ENCODE measurements at regions not wholly inside any gene's neighbourhood (a gene's known extent, or its start where the extent isn't known, plus 50 kb on each side); places are given as distances from the start of the nearest gene placed in this dataset.
"Not testable (repeated sequence)": the region's sequence is repeated elsewhere in the genome, so short reads cannot be mapped to it uniquely, and the experiment has no call there.

DNA sequence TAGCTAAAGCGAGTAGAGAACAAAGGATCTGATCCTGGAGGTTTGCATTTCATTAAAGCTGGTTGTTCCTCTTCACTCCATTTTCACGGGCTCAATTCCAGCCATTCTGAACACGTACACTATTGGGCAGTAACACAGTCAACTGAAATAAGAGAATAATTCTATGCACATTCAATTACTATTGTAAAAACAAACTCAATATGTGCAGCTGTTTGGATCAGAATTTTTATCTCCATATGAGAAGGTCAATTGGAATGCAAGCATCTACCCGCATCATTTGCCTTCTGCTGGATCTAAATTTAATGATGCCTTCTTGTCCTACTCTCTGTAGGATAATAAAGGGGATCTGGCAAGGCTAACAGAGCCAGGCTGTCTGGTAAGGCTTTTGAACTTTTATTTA is 562.8 kb upstream of the CCDC179 start:
- Histone ChIP-seq H3K4me1 (ENCODE audit: control insufficient read depth, insufficient read depth, low read length) (no peaks in the 10 kb centered on the region), H3K4me3 (ENCODE audit: low read length) (no peak overlapping the region), H3K36me3 (ENCODE audit: control insufficient read depth, insufficient read depth, low read length, severe bottlenecking) (no peaks in the 10 kb centered on the region), H3K9me3 (ENCODE audit: control insufficient read depth, low read length) (no peaks in the 10 kb centered on the region), H3K27me3 (replicated peaks; ENCODE audit: control insufficient read depth, insufficient read depth, low read length) (no peaks in the 10 kb centered on the region), H3K9ac (ENCODE audit: low read length) (no peak overlapping the region)
- peak; percentile 66 for DNase-seq (ENCODE audit: low read depth)

DNA sequence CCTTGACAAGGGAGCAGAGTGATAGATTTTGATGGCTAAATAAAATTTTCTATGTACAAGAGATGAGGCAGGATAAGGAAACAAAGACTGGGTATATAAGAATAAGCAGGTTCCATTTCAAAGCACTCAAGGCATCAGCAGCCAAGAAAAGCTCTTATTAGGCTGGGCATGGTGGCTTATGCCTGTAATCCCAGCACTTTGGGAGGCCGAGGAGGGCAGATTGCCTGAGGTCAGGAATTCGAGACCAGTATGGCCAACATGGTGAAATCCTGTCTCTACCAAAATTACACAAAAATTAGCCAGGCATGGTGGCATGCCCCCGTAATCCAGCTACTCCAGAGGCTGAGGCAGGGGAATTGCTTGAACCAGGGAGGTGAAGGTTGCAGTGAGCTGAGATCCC is 563.4 kb upstream of the CCDC179 start:
- DNase-seq (ENCODE audit: low read depth) = no peak
- Histone ChIP-seq H3K4me1 (ENCODE audit: control insufficient read depth, insufficient read depth, low read length) (no peaks in the 10 kb centered on the region), H3K9me3 (ENCODE audit: control insufficient read depth, low read length) (no peaks in the 10 kb centered on the region), H3K4me3 (ENCODE audit: low read length) (no peak overlapping the region), H3K27me3 (replicated peaks; ENCODE audit: control insufficient read depth, insufficient read depth, low read length) (no peaks in the 10 kb centered on the region), H3K9ac (ENCODE audit: low read length) (no peak overlapping the region), H3K36me3 (ENCODE audit: control insufficient read depth, insufficient read depth, low read length, severe bottlenecking) (no peaks in the 10 kb centered on the region)

DNA sequence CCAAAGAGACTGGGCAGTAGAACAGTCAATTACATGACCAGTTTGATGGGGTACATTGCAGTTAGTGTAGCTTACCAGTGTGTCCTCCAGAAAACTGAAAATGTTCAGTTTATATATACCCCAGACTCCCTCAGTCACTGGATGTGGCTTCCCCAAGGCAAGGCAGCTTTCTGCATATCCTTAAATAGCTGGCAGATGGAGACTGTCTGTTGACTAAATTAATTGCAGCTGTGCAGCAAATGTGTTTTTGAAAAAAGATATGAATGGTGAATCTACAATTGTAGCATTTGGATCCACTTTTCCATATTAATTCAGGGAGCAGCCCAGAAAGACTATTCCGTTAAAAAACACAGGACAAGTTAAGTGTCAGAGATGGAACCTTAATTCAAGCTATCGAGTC is 565.1 kb upstream of the CCDC179 start:
- no peak overlapping the region for H3K4me3 ChIP-seq (ENCODE audit: low read length)
- no peaks in the 10 kb centered on the region for H3K27me3 ChIP-seq (replicated peaks; ENCODE audit: control insufficient read depth, insufficient read depth, low read length)
- no peak overlapping the region for H3K9ac ChIP-seq (ENCODE audit: low read length)
- peak; percentile 76 for DNase-seq (ENCODE audit: low read depth)
- no peaks in the 10 kb centered on the region for H3K36me3 ChIP-seq (ENCODE audit: control insufficient read depth, insufficient read depth, low read length, severe bottlenecking)
- no peaks in the 10 kb centered on the region for H3K4me1 ChIP-seq (ENCODE audit: control insufficient read depth, insufficient read depth, low read length)
- H3K9me3 ChIP-seq (ENCODE audit: control insufficient read depth, low read length) = no peaks in the 10 kb centered on the region

DNA sequence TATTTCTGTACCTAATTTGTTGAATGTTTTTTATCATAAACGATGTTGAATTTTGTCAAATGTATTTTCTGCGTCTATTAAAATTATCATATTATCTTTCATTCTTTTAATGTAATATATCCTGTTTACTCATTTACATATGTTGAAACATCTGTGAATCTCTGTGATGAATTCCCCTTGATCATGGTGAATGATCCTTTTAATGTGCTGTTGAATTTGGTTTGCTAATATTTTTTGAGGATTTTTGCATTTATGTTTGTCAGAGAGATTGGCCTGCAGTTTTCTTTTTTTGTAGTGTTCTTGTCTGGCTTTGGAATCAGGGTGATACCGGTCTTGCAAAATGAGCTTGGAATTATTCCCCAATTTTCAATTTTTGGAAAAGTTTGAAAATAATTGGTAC is 569.3 kb upstream of the CCDC179 start:
- Histone ChIP-seq H3K36me3 (ENCODE audit: control insufficient read depth, insufficient read depth, low read length, severe bottlenecking) (no peaks in the 10 kb centered on the region), H3K9me3 (ENCODE audit: control insufficient read depth, low read length) (no peaks in the 10 kb centered on the region), H3K4me1 (ENCODE audit: control insufficient read depth, insufficient read depth, low read length) (no peaks in the 10 kb centered on the region), H3K4me3 (ENCODE audit: low read length) (no peak overlapping the region), H3K9ac (ENCODE audit: low read length) (no peak overlapping the region), H3K27me3 (replicated peaks; ENCODE audit: control insufficient read depth, insufficient read depth, low read length) (no peaks in the 10 kb centered on the region)
- DNase-seq (ENCODE audit: low read depth) = no peak

DNA sequence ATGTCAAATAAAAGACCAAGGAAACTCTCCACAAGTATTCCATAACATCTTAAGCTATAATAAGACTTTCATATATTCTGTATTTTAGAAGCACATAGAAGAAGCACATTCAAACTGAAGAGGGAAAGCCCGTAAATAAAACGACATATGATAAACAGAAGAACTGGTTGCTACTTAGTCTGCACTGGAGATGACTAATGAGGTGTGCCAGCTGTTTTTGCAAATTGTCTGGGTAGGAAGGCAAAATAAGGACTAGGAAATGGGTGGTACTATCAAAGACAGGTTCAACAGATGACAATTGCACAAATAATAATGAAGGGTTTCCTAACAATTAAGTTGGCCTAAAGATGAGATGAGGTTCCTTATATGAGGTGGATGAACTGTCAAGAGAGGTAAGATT is 593.2 kb upstream of the CCDC179 start:
- no peaks in the 10 kb centered on the region for H3K27me3 ChIP-seq (replicated peaks; ENCODE audit: control insufficient read depth, insufficient read depth, low read length)
- peaks cover 6% of the 10 kb centered on the region for H3K9me3 ChIP-seq (ENCODE audit: control insufficient read depth, low read length)
- DNase-seq (ENCODE audit: low read depth) = no peak
- no peak overlapping the region for H3K4me3 ChIP-seq (ENCODE audit: low read length)
- no peaks in the 10 kb centered on the region for H3K36me3 ChIP-seq (ENCODE audit: control insufficient read depth, insufficient read depth, low read length, severe bottlenecking)
- H3K4me1 ChIP-seq (ENCODE audit: control insufficient read depth, insufficient read depth, low read length) = no peaks in the 10 kb centered on the region
- no peak overlapping the region for H3K9ac ChIP-seq (ENCODE audit: low read length)

DNA sequence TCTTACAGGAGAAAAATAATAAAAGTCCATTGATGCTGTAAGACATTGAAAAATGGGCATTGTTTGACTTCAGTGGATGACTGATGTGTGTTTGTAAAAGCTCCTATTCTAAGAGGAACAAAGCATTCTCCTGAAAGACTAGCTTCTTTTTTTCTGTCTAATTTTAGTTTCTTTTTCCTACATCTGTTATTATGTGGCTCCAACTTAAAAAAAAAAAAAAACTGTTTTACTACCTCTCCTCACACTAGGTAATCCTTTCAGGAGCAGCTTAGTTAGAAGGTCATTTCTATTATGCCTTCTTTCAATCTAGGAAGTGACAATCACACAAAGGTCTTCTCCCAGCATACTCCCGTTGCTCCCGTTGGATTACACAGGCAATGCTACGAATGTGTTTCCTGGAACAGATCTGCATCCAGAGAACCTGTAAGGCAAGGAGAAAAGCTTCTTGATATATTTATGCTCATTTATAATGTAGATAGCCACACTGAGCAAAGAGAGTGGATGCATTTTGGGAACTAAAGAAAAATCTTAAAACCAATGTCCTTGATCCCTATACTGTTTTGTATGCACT is 595.1 kb upstream of the CCDC179 start:
- peaks cover 4% of the 10 kb centered on the region for H3K9me3 ChIP-seq (ENCODE audit: control insufficient read depth, low read length)
- DNase-seq (ENCODE audit: low read depth) = no peak
- H3K4me3 ChIP-seq (ENCODE audit: low read length) = no peak overlapping the region
- H3K4me1 ChIP-seq (ENCODE audit: control insufficient read depth, insufficient read depth, low read length) = no peaks in the 10 kb centered on the region
- no peak overlapping the region for H3K9ac ChIP-seq (ENCODE audit: low read length)
- H3K27me3 ChIP-seq (replicated peaks; ENCODE audit: control insufficient read depth, insufficient read depth, low read length) = no peaks in the 10 kb centered on the region
- H3K36me3 ChIP-seq (ENCODE audit: control insufficient read depth, insufficient read depth, low read length, severe bottlenecking) = no peaks in the 10 kb centered on the region

DNA sequence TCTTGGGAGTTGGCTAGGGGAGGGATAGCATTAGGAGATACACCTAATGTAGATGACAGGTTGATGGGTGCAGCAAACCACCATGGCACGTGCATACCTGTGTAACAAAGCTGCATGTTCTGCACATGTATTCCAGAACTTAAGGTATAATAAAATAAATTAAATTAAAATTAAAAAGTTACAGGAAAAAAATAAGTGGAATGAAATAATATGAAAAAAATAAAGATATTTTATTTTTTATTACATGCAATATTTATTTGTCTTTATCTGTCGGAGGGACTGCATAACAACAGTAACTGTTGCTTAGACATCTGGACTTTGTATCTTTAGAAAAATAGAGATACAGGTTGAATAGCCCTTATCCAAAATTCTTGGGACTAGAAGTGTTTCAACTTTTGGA is 597.4 kb upstream of the CCDC179 start:
- no peak overlapping the region for H3K9ac ChIP-seq (ENCODE audit: low read length)
- H3K4me1 ChIP-seq (ENCODE audit: control insufficient read depth, insufficient read depth, low read length) = no peaks in the 10 kb centered on the region
- H3K9me3 ChIP-seq (ENCODE audit: control insufficient read depth, low read length) = no peaks in the 10 kb centered on the region
- DNase-seq (ENCODE audit: low read depth) = no peak
- H3K4me3 ChIP-seq (ENCODE audit: low read length) = no peak overlapping the region
- no peaks in the 10 kb centered on the region for H3K36me3 ChIP-seq (ENCODE audit: control insufficient read depth, insufficient read depth, low read length, severe bottlenecking)
- no peaks in the 10 kb centered on the region for H3K27me3 ChIP-seq (replicated peaks; ENCODE audit: control insufficient read depth, insufficient read depth, low read length)

DNA sequence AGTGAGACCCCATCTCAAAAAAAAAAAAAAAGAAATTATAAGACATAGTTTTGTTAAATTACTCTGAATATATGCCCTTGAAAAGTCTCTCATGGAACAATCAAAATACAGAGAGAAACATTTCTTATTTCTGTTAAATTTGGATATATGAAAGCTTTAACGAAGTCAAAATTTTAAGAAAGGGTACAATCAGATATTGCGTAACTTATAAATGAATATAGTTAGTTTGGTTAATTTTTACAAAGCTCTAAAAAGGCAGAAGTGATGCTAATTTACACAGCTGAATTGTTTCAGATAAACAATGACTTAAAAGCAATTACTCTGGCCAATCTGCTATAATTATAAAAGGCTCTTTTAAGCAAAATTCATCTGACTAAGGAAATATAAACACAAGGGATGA is 611.6 kb upstream of the CCDC179 start:
- DNase-seq (ENCODE audit: low read depth) = no peak
- H3K9me3 ChIP-seq (ENCODE audit: control insufficient read depth, low read length) = no peaks in the 10 kb centered on the region
- H3K4me3 ChIP-seq (ENCODE audit: low read length) = no peak overlapping the region
- no peaks in the 10 kb centered on the region for H3K4me1 ChIP-seq (ENCODE audit: control insufficient read depth, insufficient read depth, low read length)
- no peak overlapping the region for H3K9ac ChIP-seq (ENCODE audit: low read length)
- no peaks in the 10 kb centered on the region for H3K36me3 ChIP-seq (ENCODE audit: control insufficient read depth, insufficient read depth, low read length, severe bottlenecking)
- no peaks in the 10 kb centered on the region for H3K27me3 ChIP-seq (replicated peaks; ENCODE audit: control insufficient read depth, insufficient read depth, low read length)

DNA sequence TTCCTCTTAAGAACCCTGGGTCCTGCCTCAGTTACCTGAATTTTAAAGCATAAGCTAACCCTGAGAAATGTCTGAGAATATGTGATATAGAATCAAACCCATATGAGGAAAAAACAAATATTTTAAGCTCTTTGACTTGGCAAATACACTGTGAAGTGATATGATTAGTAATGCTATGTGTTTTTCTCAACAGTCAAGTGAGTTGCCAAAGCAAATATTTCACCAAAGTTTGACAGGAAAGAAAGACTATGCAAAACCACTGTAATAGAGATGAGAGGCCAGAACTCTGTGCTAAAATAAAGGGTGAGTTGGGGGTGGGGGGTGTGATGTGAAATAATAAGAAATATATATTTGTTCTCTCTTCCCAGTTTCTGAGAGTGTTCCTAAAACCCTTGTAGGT is 613.5 kb upstream of the CCDC179 start:
- Histone ChIP-seq H3K9me3 (ENCODE audit: control insufficient read depth, low read length) (no peaks in the 10 kb centered on the region), H3K9ac (ENCODE audit: low read length) (no peak overlapping the region), H3K4me1 (ENCODE audit: control insufficient read depth, insufficient read depth, low read length) (no peaks in the 10 kb centered on the region), H3K4me3 (ENCODE audit: low read length) (no peak overlapping the region), H3K36me3 (ENCODE audit: control insufficient read depth, insufficient read depth, low read length, severe bottlenecking) (no peaks in the 10 kb centered on the region), H3K27me3 (replicated peaks; ENCODE audit: control insufficient read depth, insufficient read depth, low read length) (no peaks in the 10 kb centered on the region)
- peak; percentile 67 for DNase-seq (ENCODE audit: low read depth)

DNA sequence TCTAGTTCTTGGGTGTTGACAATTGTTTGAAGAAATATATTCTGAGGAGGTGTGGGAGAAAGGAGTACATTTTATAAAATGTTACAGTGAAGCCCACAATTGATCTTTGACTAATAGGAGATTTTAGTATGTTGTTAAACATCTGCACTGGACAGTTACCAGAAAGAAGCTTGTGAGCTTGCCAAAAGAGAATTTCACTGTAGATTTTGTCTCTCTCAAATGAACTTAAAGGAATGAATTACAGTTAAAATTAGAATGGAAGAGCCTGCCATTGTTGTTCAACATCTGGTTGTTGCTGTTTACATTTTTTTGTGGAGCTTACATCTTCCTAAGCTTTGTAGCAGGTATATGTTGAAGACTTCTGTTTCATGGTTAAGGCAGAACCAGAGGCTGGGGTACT is 620.5 kb upstream of the CCDC179 start:
- H3K36me3 ChIP-seq (ENCODE audit: control insufficient read depth, insufficient read depth, low read length, severe bottlenecking) = no peaks in the 10 kb centered on the region
- H3K9me3 ChIP-seq (ENCODE audit: control insufficient read depth, low read length) = peaks cover 3% of the 10 kb centered on the region
- H3K27me3 ChIP-seq (replicated peaks; ENCODE audit: control insufficient read depth, insufficient read depth, low read length) = no peaks in the 10 kb centered on the region
- no peak overlapping the region for H3K9ac ChIP-seq (ENCODE audit: low read length)
- no peaks in the 10 kb centered on the region for H3K4me1 ChIP-seq (ENCODE audit: control insufficient read depth, insufficient read depth, low read length)
- peak; percentile 22 for DNase-seq (ENCODE audit: low read depth)
- H3K4me3 ChIP-seq (ENCODE audit: low read length) = no peak overlapping the region

DNA sequence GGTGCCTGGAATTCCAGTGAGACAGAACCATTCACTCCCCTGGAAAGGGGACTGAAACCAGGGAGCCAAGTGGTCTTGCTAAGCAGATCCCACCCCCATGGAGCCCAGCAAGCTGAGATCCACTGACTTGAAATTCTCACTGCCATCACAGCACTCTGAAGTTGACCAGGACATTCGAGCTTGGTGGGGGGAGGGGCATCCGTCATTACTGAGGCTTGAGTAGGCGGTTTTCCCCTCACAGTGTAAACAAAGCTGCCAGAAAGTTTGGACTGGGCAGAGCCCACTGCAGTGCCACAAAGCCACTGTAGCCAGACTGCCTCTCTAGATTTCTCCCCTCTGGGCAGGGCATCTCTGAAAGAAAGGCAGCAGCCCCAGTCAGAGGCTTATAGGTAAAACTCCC is 623.9 kb upstream of the CCDC179 start:
- H3K9ac ChIP-seq (ENCODE audit: low read length); H3K4me3 ChIP-seq (ENCODE audit: low read length); DNase-seq (ENCODE audit: low read depth); H3K36me3 ChIP-seq (ENCODE audit: control insufficient read depth, insufficient read depth, low read length, severe bottlenecking); H3K27me3 ChIP-seq (replicated peaks; ENCODE audit: control insufficient read depth, insufficient read depth, low read length); H3K4me1 ChIP-seq (ENCODE audit: control insufficient read depth, insufficient read depth, low read length): not testable (repeated sequence)
- peaks cover 11% of the 10 kb centered on the region for H3K9me3 ChIP-seq (ENCODE audit: control insufficient read depth, low read length)

DNA sequence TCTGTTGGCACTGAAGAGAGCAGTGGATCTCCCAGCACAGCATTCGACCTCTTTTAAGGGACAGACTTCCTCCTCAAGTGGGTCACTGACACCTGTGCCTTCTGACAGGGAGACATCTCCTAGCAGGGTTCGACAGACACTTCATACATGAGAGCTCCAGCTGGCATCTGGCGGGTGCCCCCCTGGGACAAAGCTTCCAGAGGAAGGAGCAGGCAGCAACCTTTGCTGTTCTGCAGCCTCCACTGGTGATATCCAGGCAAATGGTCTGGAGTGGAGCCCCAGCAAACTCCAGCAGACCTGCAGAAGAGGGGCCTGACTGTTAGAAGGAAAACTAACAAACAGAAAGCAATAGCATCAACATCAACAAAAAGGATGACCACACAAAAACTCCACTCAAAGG is 624.3 kb upstream of the CCDC179 start:
- not testable (repeated sequence) for DNase-seq (ENCODE audit: low read depth); H3K9ac ChIP-seq (ENCODE audit: low read length); H3K4me3 ChIP-seq (ENCODE audit: low read length); H3K27me3 ChIP-seq (replicated peaks; ENCODE audit: control insufficient read depth, insufficient read depth, low read length); H3K36me3 ChIP-seq (ENCODE audit: control insufficient read depth, insufficient read depth, low read length, severe bottlenecking); H3K4me1 ChIP-seq (ENCODE audit: control insufficient read depth, insufficient read depth, low read length)
- peaks cover 11% of the 10 kb centered on the region for H3K9me3 ChIP-seq (ENCODE audit: control insufficient read depth, low read length)
